HL-60 (cell line): ENCODE measurements at regions not wholly inside any gene's neighbourhood (a gene's known extent, or its start where the extent isn't known, plus 50 kb on each side); places are given as distances from the start of the nearest gene placed in this dataset.

Source experiments
- GABPA ChIP-seq: IDR thresholded peaks from 2 replicates; pipeline ENCODE4 v1.6.1; 2012; ENCODE audit warnings: low read depth
- POLR2AphosphoS5 ChIP-seq: IDR thresholded peaks from 2 replicates; pipeline ENCODE4 v1.6.1; 2012; ENCODE audit warnings: low read depth
- SPI1 ChIP-seq: IDR thresholded peaks from 2 replicates; pipeline ENCODE4 v1.6.1; 2012; ENCODE audit warnings: low read depth, mild to moderate bottlenecking, borderline replicate concordance
- TF ChIP-seq, protein P1 (sequence below): IDR thresholded peaks from one replicate; pipeline ENCODE4 v1.5.1; 2011; ENCODE audit warnings: low read length, control low read depth, inconsistent platforms; ENCODE audit not compliant: insufficient read depth

DNA sequence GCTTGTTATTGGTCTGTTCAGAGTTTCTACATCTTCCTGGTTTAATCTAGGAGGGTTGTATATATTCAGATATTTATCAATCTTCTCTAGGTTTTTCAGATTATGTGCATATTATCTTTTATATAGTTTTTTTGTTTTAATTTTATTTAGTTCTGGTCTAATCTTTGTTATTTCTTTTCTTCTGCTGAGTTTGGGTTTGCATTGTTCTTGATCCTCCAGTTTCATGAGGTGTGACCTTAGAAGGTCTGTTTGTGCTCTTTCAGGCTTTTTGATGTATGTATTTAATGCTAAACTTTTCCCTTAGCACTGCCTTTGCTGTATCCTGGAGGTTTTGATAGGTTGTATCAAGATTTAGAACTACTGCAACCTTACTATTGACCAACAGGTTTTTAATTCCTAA lies 117.7 kb downstream of the VPREB1 start:
- TF ChIP-seq, protein P1, sequence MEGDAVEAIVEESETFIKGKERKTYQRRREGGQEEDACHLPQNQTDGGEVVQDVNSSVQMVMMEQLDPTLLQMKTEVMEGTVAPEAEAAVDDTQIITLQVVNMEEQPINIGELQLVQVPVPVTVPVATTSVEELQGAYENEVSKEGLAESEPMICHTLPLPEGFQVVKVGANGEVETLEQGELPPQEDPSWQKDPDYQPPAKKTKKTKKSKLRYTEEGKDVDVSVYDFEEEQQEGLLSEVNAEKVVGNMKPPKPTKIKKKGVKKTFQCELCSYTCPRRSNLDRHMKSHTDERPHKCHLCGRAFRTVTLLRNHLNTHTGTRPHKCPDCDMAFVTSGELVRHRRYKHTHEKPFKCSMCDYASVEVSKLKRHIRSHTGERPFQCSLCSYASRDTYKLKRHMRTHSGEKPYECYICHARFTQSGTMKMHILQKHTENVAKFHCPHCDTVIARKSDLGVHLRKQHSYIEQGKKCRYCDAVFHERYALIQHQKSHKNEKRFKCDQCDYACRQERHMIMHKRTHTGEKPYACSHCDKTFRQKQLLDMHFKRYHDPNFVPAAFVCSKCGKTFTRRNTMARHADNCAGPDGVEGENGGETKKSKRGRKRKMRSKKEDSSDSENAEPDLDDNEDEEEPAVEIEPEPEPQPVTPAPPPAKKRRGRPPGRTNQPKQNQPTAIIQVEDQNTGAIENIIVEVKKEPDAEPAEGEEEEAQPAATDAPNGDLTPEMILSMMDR: no peak
- TF ChIP-seq SPI1 (no peak), POLR2AphosphoS5 (no peak), GABPA (no peak)
